ENCODE measurements at regions not wholly inside any gene's neighbourhood (a gene's known extent, or its start where the extent isn't known, plus 50 kb on each side); places are given as distances from the start of the nearest gene placed in this dataset.

GRCh38 chr15:20356444-20356910 lies 185.1 kb downstream of the GOLGA6L6 start:
- peak; percentile 32 for DNase-seq (ENCODE audit: low read depth, low spot score)
- H2AFZ ChIP-seq (ENCODE audit: low read depth, low read length, poor library complexity, severe bottlenecking): no peak overlapping the region
- no peak overlapping the region for H3K4me2 ChIP-seq (ENCODE audit: low read length)
- TF ChIP-seq ELF1 (IDR thresholded peaks at IDR 0.05; ENCODE audit: borderline replicate concordance, low read depth) (no peak), ZBTB33 (IDR thresholded peaks at IDR 0.05; ENCODE audit: extremely low read depth, insufficient replicate concordance, low read length) (no peak), ZNF274 (IDR thresholded peaks at IDR 0.05; ENCODE audit: low read depth, low read length) (no peak), RAD21 (IDR thresholded peaks at IDR 0.05; ENCODE audit: low read depth) (peak; percentile 50), YY1 (IDR thresholded peaks at IDR 0.05; ENCODE audit: extremely low read depth, insufficient replicate concordance, low read depth, low read length) (no peak), TCF7L2 (IDR thresholded peaks at IDR 0.05; ENCODE audit: borderline replicate concordance, extremely low read depth, insufficient read depth, insufficient read length) (no peak), SRF (IDR thresholded peaks at IDR 0.05; ENCODE audit: low read depth) (no peak), CEBPB (IDR thresholded peaks at IDR 0.05; ENCODE audit: low read depth) (no peak), CTCF (IDR thresholded peaks at IDR 0.05 in 2 of 3, conservative IDR thresholded peaks at IDR 0.05 in 1 of 3; ENCODE audit: borderline replicate concordance in 1 of 3, insufficient read depth in 1 of 3, low read depth in 2 of 3, low read length in 2 of 3) (peak; percentile 16 to 93 (median 76); a peak in 5 of 6 replicates), POLR2AphosphoS5 (IDR thresholded peaks at IDR 0.05; ENCODE audit: low read depth, low read length) (no peak), MAX (IDR thresholded peaks at IDR 0.05) (no peak), EZH2phosphoT487 (IDR thresholded peaks at IDR 0.05; ENCODE audit: borderline replicate concordance) (no peak), POLR2A (IDR thresholded peaks at IDR 0.05; ENCODE audit: borderline replicate concordance, extremely low read depth, insufficient read depth, insufficient read length) (no peak), EZH2 (IDR thresholded peaks at IDR 0.05) (no peak), SIN3A (IDR thresholded peaks at IDR 0.05; ENCODE audit: low read depth) (no peak), REST (IDR thresholded peaks at IDR 0.05; ENCODE audit: low read depth) (no peak)
- H3K9ac ChIP-seq (ENCODE audit: low read length): no peak overlapping the region
- ChIA-PET RAD21 (ENCODE audit: low non-redundant PET in 1 of 2, low total read pairs in 2 of 2, uncharacterized antibody in 2 of 2, unreplicated experiment in 2 of 2) (no interaction called here), POLR2A (no interaction called here), CTCF (interaction anchor here (1.4 kb wide), 1 partner anchor 928 kb away, joined by 4 read pairs; no protein-coding TSS in a partner anchor)
- no TSS peak for BruUV-seq (replicated peaks)
- H3K4me3 ChIP-seq (replicated peaks in 1 of 2; ENCODE audit: low read depth in 1 of 2, low read length in 2 of 2): no peak overlapping the region
- H3K27me3 ChIP-seq (ENCODE audit: insufficient read depth, low read length): no peaks in the 10 kb centered on the region
- H4K20me1 ChIP-seq (ENCODE audit: insufficient read depth): no peaks in the 10 kb centered on the region
- H3K9me2 ChIP-seq (ENCODE audit: insufficient read depth): no peaks in the 10 kb centered on the region
- no peaks in the 10 kb centered on the region for H3K36me3 ChIP-seq (ENCODE audit: control insufficient read depth in 1 of 2, insufficient read depth in 2 of 2, low read length in 2 of 2)
- H3K79me2 ChIP-seq (ENCODE audit: insufficient read depth, low read length): no peaks in the 10 kb centered on the region
- peaks cover 0 to 3% of the 10 kb centered on the region in 2 experiments; a peak in 1 of 4 replicates for H3K4me1 ChIP-seq (ENCODE audit: control insufficient read depth in 1 of 2, insufficient read depth in 2 of 2, low read length in 2 of 2)
- no peak overlapping the region for H3K27ac ChIP-seq (ENCODE audit: low read depth, low read length)
- intact Hi-C loops (cut with micrococcal nuclease): no loop called here
- ATAC-seq: peak; percentile 74
- H3K9me3 ChIP-seq (ENCODE audit: control insufficient read depth in 1 of 2, insufficient read depth in 1 of 2, low read depth in 1 of 2, low read length in 2 of 2): peaks cover 55 to 82% of the 10 kb centered on the region in 2 experiments; a peak in 3 of 4 replicates

Data from HCT116 (cell line).